ENCODE measurements at regions not wholly inside any gene's neighbourhood (a gene's known extent, or its start where the extent isn't known, plus 50 kb on each side); places are given as distances from the start of the nearest gene placed in this dataset.

DNA sequence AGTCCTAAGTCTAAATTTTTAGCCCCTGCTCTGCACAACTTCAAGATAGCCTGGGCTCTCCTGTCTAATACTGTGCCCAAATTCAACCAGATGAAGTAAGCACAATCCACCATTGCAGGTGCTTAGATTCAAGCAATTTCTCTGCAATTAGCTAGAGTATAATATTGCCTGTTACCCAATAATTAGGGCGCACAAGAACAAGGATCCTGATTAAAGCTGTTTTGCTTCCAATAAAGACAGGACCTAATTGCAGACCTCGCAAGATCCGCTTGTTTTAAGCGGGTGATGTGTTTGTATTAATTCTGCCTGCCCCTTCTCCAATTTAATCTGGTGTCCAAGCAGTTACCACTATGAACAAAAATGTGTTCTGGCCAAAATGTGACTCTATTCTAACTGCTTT lies 1268.9 kb upstream of the TMEM132C start:
- no peak overlapping the region for H3K27ac ChIP-seq (ENCODE audit: poor library complexity, severe bottlenecking)
- no peaks in the 10 kb centered on the region for H3K9me3 ChIP-seq (ENCODE audit: severe bottlenecking)
- H3K27me3 ChIP-seq (ENCODE audit: insufficient read depth, poor library complexity, severe bottlenecking), result no peaks in the 10 kb centered on the region
- H3K4me1 ChIP-seq (ENCODE audit: insufficient read depth, poor library complexity, severe bottlenecking), result no peaks in the 10 kb centered on the region
- H3K36me3 ChIP-seq (ENCODE audit: low read depth), result no peaks in the 10 kb centered on the region
- TF ChIP-seq, protein P1, sequence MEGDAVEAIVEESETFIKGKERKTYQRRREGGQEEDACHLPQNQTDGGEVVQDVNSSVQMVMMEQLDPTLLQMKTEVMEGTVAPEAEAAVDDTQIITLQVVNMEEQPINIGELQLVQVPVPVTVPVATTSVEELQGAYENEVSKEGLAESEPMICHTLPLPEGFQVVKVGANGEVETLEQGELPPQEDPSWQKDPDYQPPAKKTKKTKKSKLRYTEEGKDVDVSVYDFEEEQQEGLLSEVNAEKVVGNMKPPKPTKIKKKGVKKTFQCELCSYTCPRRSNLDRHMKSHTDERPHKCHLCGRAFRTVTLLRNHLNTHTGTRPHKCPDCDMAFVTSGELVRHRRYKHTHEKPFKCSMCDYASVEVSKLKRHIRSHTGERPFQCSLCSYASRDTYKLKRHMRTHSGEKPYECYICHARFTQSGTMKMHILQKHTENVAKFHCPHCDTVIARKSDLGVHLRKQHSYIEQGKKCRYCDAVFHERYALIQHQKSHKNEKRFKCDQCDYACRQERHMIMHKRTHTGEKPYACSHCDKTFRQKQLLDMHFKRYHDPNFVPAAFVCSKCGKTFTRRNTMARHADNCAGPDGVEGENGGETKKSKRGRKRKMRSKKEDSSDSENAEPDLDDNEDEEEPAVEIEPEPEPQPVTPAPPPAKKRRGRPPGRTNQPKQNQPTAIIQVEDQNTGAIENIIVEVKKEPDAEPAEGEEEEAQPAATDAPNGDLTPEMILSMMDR (IDR thresholded peaks at IDR 0.05; ENCODE audit: poor library complexity, severe bottlenecking), result no peak
- H3K4me3 ChIP-seq (ENCODE audit: severe bottlenecking), result no peak overlapping the region
- ATAC-seq (ENCODE audit: low read depth) (no peak), DNase-seq (ENCODE audit: low spot score) (no peak)

DNA sequence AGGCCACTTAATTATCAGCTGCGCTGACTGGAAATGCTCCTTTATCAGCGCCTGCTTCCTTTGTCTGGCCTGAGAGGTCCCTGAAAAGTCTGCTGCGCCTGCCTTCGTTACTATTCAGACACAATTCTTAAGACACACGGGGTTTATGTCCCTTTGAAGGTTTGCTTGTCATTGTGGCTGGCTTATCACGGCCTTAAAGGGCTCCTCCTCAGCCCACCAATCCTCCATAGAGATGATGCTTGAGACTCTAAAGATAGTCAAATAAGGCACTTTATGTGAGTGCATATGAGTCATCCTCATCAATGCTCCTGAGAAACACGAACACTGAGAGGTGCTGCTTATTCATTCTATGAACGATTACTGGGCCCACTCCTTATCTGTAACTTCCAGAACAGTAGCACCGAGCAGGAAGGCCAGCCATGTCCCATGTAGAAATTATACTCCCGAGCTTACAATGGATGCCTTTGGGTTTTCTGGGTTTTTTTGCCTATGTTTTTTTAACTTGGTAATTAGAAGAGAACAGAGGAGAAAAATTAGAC lies 1268.2 kb upstream of the TMEM132C start:
- DNase-seq (ENCODE audit: low spot score) (no peak), ATAC-seq (ENCODE audit: low read depth) (no peak)
- Histone ChIP-seq H3K4me3 (ENCODE audit: severe bottlenecking) (no peak overlapping the region), H3K27me3 (ENCODE audit: insufficient read depth, poor library complexity, severe bottlenecking) (no peaks in the 10 kb centered on the region), H3K4me1 (ENCODE audit: insufficient read depth, poor library complexity, severe bottlenecking) (no peaks in the 10 kb centered on the region), H3K9me3 (ENCODE audit: severe bottlenecking) (no peaks in the 10 kb centered on the region), H3K36me3 (ENCODE audit: low read depth) (no peaks in the 10 kb centered on the region), H3K27ac (ENCODE audit: poor library complexity, severe bottlenecking) (no peak overlapping the region)
- TF ChIP-seq, protein P1 (IDR thresholded peaks at IDR 0.05; ENCODE audit: poor library complexity, severe bottlenecking), result no peak

DNA sequence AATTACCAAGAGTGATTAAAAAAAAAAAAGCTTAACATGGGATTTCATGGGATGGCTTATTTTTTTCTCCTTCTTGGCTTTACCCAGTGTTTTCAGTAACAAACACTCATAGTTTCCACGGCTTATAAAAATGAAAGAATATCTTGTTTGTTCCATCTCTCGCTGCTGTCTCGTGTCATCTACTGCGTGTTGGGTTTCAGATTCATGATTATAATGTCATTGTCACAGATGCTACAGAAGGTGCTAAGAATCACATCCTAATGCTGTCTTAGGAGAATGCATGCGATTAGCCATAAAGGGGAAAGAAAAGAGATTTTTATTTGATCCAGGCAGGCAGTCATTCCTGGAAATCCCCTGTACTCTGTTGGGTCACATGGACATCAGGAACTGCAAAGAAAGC lies 1267.6 kb upstream of the TMEM132C start:
- Histone ChIP-seq H3K9me3 (ENCODE audit: severe bottlenecking) (no peaks in the 10 kb centered on the region), H3K4me3 (ENCODE audit: severe bottlenecking) (no peak overlapping the region), H3K4me1 (ENCODE audit: insufficient read depth, poor library complexity, severe bottlenecking) (no peaks in the 10 kb centered on the region), H3K27me3 (ENCODE audit: insufficient read depth, poor library complexity, severe bottlenecking) (no peaks in the 10 kb centered on the region), H3K36me3 (ENCODE audit: low read depth) (no peaks in the 10 kb centered on the region), H3K27ac (ENCODE audit: poor library complexity, severe bottlenecking) (no peak overlapping the region)
- TF ChIP-seq, protein P1 (IDR thresholded peaks at IDR 0.05; ENCODE audit: poor library complexity, severe bottlenecking), result no peak
- DNase-seq (ENCODE audit: low spot score), result no peak
- ATAC-seq (ENCODE audit: low read depth), result no peak

DNA sequence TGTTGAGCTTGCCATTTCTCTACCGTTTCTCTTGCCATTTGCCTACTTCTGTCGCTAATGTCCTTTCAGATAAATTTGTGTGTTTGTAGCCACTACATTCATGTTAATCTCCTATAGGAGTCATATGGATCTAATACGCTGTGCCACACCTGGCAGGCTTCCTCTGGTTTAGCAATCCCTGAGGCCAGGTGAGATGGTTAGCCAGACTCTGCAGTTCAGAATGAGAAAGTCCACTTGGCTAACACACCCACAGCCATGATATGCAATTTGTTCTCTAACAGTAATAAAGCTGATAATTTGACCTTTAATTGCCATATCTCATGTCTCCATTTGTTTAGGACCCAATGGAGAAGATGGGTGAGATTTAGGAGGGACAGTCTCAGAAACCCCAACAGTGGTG lies 1261.6 kb upstream of the TMEM132C start:
- Histone ChIP-seq H3K4me3 (ENCODE audit: severe bottlenecking) (no peak overlapping the region), H3K27ac (ENCODE audit: poor library complexity, severe bottlenecking) (no peak overlapping the region), H3K4me1 (ENCODE audit: insufficient read depth, poor library complexity, severe bottlenecking) (no peaks in the 10 kb centered on the region), H3K36me3 (ENCODE audit: low read depth) (no peaks in the 10 kb centered on the region), H3K9me3 (ENCODE audit: severe bottlenecking) (no peaks in the 10 kb centered on the region), H3K27me3 (ENCODE audit: insufficient read depth, poor library complexity, severe bottlenecking) (no peaks in the 10 kb centered on the region)
- TF ChIP-seq, protein P1 (IDR thresholded peaks at IDR 0.05; ENCODE audit: poor library complexity, severe bottlenecking), result no peak
- DNase-seq (ENCODE audit: low spot score), result no peak
- ATAC-seq (ENCODE audit: low read depth), result no peak

DNA sequence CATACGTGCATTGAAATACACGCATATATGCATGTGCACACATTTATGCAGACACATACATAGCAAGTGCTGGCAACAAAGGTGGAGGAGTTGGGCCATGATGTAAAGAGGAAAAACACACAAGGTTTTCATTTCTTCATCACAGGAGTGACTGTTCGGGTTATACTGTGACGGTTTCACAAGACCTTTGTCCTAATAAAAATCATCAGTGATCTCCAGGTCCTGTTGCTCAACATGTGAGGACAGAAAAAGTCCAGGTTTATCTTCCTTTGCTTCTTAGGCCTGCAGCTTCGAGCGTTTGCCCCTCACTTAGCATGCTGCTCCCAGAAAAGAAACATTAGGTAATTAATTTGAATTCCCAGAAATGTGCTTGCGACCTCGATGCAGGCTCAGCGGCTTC lies 1260.0 kb upstream of the TMEM132C start:
- Histone ChIP-seq H3K36me3 (ENCODE audit: low read depth) (no peaks in the 10 kb centered on the region), H3K27ac (ENCODE audit: poor library complexity, severe bottlenecking) (no peak overlapping the region), H3K4me1 (ENCODE audit: insufficient read depth, poor library complexity, severe bottlenecking) (no peaks in the 10 kb centered on the region), H3K4me3 (ENCODE audit: severe bottlenecking) (no peak overlapping the region), H3K9me3 (ENCODE audit: severe bottlenecking) (no peaks in the 10 kb centered on the region), H3K27me3 (ENCODE audit: insufficient read depth, poor library complexity, severe bottlenecking) (no peaks in the 10 kb centered on the region)
- TF ChIP-seq, protein P1 (IDR thresholded peaks at IDR 0.05; ENCODE audit: poor library complexity, severe bottlenecking), result no peak
- no peak for DNase-seq (ENCODE audit: low spot score)
- ATAC-seq (ENCODE audit: low read depth), result no peak
